NCI-H1436 (cell line): ENCODE measurements at regions not wholly inside any gene's neighbourhood (a gene's known extent, or its start where the extent isn't known, plus 50 kb on each side); places are given as distances from the start of the nearest gene placed in this dataset.
"Not testable (repeated sequence)": the region's sequence is repeated elsewhere in the genome, so short reads cannot be mapped to it uniquely, and the experiment has no call there.

Experiments
- DNase-seq: peaks from one replicate; lab custom pipeline; 2025; lab: John Stamatoyannopoulos, UW

GRCh38 chr4:162465356-162465755 is 301.6 kb upstream of the FSTL5 start:
- DNase-seq, result not testable (repeated sequence)

GRCh38 chr4:162461952-162462351 is 298.2 kb upstream of the FSTL5 start:
- DNase-seq, result no peak

- DNase-seq, result no peak
Observed at GRCh38 chr4:162458051-162458450, 294.3 kb upstream of the FSTL5 start.

DNA sequence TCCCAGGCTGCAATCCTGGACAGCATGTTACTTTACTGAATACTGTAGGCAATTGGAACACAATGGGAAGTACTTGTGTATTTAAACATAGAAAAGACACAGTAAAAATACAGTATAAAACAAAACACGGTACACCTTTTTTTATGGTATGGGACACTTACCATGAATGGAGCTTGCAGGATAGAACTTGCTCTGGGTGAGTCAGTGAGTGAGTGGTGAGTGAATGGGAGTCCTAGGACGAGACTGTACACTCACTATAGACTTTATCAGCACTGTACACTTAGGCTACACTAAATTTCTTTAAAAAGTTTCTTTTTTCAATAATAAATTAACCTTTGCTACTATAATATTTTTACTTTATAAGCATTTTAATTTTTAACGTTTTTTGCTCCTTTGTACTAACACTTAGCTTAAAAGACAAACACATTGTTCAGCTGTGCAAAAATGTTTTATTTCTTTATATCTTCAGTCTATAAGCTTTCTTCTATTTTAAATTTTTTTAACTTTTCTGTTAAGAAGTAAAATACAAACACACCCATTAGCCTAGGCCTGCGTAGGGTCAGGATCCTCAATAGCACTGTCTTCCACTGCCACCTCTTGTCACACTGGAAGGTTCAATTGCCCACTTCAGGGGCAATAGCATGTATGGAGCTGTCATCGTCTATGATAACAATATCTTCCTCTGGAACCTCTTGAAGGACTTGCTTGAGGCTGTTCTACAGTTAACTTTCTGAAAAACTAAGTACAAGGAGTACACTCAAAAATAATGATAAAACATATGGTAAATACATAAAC is 293.5 kb upstream of the FSTL5 start:
- DNase-seq, result no peak

GRCh38 chr4:162456106-162456505 is 292.3 kb upstream of the FSTL5 start:
- no peak for DNase-seq

DNA sequence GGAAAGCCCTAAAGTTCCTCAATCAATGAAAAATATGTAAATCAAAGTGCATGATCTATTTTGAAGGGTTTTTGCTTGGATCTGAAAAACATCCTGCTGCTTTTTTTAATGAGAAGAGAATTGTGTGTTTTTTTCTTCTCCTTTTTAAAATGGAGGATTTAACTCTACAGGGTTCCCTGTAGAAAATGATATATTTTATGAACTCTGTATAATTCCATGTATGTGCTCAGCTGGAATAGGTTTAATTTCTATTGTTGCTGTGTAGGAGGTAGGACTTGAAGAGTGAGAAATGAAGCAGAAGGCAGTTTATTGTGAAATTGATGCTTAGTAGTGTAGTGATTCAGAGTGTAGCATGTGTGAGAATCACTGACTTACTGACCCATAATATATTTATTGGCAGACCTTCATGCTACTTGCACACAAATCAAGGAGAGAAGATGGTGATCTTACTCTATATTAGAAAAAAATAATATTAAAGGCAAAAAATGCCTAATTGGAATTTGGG is 286.8 kb upstream of the FSTL5 start:
- DNase-seq, result no peak

DNA sequence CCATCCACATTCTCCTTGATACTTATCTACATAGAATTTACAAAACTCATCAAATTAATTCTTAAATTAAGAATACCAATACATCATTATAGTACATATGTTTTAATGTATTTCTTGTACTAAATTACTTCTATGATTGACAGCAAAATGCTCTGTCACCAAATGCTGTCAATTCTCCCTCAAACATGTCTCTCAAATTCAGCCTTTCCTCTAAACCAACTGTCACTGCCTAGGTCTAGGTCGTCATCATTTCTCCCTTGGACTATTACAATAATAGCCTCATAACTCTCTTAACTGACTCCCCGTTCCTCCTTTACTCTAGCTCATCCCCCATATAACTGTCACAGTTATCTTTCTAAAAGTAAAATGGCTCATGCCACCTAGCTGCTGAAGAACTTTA is 279.7 kb upstream of the FSTL5 start:
- no peak for DNase-seq

- no peak for DNase-seq
Observed at GRCh38 chr4:162442128-162442527, 278.3 kb upstream of the FSTL5 start.

DNA sequence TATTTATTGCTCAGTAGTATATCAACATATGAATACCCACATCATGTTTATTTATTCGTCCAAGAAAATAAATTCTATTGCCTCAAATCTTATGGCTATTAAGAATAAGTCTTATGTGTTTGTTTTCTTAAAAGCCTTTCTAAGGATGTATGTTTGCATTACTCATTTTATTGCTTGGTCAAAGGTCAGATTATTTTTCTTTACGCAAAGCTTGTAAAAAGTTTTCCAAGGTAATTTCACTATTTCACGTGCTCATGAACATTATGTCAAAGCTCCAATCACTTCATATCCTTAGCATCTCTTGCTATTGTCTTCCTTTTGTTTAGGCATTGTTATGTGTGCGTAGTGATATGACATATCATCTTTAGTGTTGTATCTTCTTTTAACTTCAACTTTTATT is 258.5 kb upstream of the FSTL5 start:
- no peak for DNase-seq

DNA sequence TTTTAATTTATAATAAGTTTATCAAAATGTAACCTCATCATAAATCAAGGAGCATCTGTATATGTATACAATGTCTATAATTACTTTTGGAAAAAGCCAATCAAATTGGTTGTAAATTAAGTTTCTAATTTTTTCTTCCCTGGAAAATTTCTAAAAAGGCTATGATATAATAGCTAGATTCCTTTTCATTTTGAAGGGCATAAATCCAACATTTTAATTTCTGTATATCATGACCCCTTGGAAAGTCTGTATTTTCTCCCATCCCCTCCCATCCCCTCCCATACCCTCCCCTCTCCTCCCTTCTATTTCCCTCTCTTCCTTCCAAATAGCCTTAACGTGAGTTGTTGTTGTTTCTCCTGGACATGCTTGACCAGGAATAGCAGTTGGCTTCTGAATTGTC is 247.1 kb upstream of the FSTL5 start:
- DNase-seq, result no peak

- DNase-seq, result no peak
Observed at GRCh38 chr4:162409048-162409447, 245.2 kb upstream of the FSTL5 start.

DNA sequence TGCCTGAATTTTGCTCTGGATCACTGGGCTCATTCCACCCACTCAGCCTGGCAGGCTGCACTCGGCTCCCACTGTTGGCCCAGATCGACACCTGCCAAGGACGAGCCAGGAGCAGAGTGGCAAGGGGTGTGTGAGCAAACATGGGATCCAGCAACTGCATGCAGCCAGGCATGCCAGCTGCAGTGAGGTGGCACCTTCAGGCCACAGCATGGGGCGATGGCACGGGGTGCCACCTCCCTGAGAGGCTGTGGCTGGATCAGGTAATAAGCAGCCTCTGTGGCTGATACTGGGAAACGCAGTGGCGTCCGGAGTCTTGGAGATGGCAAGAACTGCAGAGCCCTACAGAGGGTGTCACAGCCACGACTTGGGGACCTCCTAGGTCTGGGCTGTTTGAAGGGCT is 244.5 kb upstream of the FSTL5 start:
- no peak for DNase-seq

DNA sequence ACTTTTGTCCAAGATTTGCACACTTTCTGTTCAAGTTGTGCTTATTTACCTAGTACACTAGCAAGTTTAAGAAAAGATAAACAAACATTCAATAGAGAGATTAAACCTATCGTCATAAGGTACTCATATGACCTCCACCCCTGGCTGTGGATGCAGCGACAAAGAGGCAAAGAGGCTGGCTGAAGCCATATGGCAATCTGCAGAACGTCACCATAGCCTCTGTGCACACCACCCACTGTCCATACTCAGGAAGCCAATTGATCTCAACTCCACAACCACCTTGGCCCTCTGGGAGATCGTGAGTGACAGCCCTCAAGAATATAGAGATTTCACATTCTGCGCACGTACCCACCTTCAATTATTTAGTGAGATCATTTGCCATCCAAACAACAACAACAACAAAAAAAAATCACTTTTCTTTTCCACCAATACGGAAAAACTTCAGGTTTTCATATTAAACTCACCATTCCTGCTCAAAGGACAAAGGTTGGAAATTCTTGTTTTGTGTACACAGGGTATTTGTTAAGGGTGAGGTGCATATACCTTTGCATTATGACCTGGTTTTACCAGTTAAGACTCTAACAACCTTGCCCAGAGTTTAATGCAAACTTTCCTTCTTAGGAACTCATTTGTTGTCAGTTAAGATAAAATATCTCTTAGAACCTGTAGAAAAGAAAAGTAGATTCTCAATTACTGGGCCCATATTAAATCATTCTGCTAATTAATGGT is 243.0 kb upstream of the FSTL5 start:
- DNase-seq, result no peak

DNA sequence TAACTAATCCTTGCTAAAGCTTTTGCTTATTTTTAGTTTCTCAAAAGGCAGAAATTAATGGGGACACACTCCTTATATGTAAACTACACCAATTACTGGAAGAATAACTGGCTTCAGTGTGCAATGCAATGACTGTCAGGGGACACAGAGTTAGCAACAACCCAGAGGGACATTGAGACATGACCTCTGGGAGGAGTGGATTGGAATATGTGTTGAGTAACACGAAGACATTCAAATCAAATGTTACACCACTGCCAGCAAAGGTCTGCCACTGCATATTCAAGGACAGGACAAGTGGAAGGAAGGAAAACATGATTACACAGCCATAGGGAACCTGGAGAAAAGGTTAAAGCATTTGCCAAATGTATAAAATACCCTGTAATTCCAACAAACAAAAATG is 240.1 kb upstream of the FSTL5 start:
- DNase-seq, result no peak

DNA sequence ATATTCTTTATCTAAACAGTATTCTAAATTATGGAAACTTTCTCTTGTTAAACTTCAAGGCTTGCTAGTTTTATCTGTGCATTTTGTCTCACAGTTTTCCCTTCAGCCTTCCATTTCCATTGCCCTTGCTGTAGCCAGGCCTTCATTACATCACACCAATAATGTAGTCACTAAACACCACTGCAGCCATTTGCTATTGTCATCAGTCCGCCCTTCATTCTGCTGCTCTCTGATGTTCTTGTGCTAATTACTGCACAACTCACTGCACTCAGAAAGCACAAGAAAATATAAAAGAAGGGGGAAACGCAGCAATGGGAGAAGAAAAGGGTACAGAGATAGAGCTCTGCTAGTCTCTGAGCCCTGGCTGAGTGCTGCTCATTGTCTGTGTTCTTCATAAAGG is 239.6 kb upstream of the FSTL5 start:
- no peak for DNase-seq

DNA sequence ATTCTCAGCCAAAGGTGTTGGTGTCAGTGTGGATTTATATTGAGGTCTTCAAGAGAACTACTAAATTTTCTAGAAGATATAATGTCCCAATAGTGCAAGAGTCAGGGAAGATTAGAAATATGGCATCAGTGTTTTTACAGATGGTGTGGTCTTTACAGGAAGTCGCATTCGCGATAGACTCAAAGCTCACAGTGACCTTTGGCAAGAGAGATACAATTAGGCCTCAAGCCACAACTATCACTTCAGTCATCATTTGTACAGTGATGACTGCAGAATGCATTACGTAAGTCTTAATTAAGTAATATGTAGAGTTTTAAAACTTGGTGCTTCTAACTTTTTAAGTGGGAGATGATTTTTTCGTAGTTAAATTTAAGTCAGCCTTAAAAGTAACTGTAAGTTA is 237.2 kb upstream of the FSTL5 start:
- no peak for DNase-seq

DNA sequence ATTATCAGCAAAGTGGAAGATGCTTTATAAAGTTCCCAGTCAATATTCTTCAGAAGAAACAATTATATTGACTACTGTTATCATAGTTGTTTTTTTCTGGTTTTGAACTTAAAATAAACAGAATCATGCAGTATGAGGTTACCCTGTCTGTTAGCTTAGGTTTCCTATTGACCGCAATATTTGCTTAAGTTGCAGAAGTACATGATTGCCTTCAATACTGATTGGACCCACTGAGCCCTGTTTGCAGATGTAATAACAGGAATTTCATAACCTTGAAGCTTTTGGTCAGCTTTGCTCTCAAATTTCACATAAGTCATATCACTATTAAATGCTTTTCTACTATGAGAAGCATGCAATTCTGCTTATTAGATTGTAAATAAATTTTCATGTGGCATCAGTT is 229.1 kb upstream of the FSTL5 start:
- no peak for DNase-seq

DNA sequence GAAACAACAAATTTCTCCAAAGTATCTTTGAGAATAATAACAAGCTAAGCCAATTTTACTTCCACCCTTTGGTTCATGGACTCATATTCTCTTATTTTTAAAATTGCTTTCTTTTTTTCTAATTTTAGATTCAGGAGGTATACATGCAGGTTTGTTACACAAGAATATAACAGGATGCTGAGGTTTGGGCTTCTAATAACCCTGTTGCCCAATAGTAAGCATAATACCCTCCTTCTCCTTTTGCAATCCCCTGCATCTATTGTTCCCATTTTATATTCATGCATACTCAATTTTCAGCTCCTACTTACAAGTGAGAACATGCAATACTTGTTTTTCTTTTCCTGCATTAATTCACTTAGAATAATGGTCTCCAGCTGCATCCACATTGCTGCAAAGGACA is 202.3 kb upstream of the FSTL5 start:
- no peak for DNase-seq

DNA sequence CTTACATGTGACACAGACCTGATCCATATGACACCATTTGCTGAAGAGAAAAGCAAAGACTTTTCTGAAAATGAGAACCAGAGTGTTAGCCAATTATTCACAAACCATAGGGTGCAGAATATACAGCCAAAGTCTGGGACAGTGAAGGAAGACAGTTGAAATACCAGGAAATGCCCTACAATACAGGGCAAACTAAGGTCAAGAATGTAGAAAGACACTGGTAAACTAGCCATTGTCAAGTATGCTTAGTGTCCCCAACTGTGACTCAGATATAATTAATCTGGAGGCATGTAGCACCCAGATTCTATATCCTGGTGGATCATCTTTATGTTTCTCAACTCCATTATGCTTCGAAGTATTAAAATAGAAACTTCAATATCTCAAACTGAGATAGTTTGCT is 200.9 kb upstream of the FSTL5 start:
- DNase-seq, result no peak

DNA sequence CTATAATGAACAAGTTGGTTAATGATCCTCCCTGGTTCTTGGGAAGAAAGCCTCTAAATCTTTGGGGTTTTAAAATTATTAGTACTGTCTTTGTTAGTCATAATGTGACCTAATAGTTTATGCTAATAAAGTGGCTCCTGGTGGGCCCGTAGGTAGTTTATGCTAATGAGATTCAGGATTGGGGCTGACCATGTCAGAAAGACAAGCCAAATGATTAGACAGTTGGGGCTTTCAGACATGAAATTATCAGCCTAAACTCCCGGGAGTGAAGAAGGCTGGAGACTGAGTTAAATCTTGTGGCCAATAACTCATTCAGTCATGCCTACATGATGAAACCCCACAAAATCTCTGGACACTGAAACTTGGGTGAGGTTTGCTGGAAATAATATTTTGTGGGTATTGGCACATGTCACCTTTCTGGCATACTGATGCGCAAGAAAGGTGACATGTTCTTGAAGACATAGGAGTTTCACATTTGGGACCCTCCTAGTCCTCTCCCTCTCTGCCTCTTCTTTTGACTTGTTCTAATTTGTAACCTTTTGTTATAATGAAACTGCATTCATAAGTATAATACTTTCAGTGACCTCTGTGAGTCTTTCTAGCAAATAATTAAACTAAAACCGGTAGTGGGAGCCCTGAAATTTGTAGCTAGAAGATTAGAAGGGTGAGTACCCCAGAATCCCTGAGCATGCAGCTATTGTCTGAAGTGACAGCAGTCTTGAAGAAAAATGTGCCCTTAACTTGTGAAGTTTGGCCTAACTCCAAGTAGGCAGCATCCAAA is 196.8 kb upstream of the FSTL5 start:
- DNase-seq, result no peak

GRCh38 chr4:162356181-162356580 is 192.4 kb upstream of the FSTL5 start:
- no peak for DNase-seq

DNA sequence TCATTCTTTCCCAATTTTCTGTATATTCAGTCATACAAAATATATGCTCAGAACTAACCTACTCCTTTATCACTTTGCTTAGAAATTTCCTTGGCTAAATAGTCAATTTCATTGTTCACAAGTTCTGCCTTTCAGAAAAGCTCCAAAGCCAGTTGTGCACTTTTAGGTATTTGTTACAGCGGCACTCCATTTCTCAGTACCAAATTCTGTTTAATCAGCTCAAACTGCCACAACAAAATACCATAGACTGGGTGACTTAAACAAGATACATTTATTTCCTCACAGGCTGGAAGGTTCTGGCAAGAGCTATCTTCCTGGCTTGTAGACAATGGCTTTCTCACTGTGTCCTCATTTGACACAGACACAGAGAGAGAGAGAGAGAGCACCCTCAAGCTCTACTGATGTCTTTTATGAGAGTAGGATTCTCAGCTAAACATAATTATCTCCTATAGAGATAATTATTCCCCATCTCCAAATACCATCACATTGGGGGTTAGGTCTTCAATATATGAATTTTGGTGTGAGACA is 188.8 kb upstream of the FSTL5 start:
- no peak for DNase-seq
